ENCODE measurements at regions not wholly inside any gene's neighbourhood (a gene's known extent, or its start where the extent isn't known, plus 50 kb on each side); places are given as distances from the start of the nearest gene placed in this dataset.

- ChIA-PET POLR2A (ENCODE audit: unreplicated experiment) (no interaction called here), CTCF (no interaction called here)
- Histone ChIP-seq H3K27ac (no peak overlapping the region), H3K4me2 (no peak overlapping the region), H3K9me3 (ENCODE audit: insufficient read depth, low read depth) (no peaks in the 10 kb centered on the region), H3K4me1 (replicated peaks; ENCODE audit: insufficient read depth) (peaks cover 37% of the 10 kb centered on the region), H3K27me3 (ENCODE audit: insufficient read depth, low read depth) (no peaks in the 10 kb centered on the region), H3K79me2 (ENCODE audit: low read depth) (no peaks in the 10 kb centered on the region), H3K4me3 (no peak overlapping the region), H2AFZ (no peak overlapping the region), H3K9me2 (ENCODE audit: insufficient read depth) (no peaks in the 10 kb centered on the region), H3F3A (ENCODE audit: insufficient read depth, low read depth) (peaks cover 13% of the 10 kb centered on the region; the same call in 1 of the 2 replicates), H3K36me3 (ENCODE audit: low read depth) (no peaks in the 10 kb centered on the region), H4K20me1 (ENCODE audit: insufficient read depth) (no peaks in the 10 kb centered on the region)
- TF ChIP-seq CTCF (conservative IDR thresholded peaks at IDR 0.05) (no peak), EZH2 (IDR thresholded peaks at IDR 0.05; ENCODE audit: low read depth) (no peak)
- intact Hi-C loops (cut with micrococcal nuclease; ENCODE audit: unreplicated experiment): loop anchor here (10.0 kb wide), 1 partner anchor 669 kb away; no protein-coding TSS in a partner anchor
- BruUV-seq (replicated peaks): no TSS peak
- DNase-seq: no peak
Observed at GRCh38 chr13:109346060-109346459, 440.3 kb downstream of the IRS2 start.

GRCh38 chr13:109345433-109345941, 440.9 kb downstream of the IRS2 start:
- no peak overlapping the region for H3K27ac ChIP-seq
- no peak overlapping the region for H3K4me2 ChIP-seq
- H3F3A ChIP-seq (ENCODE audit: insufficient read depth, low read depth): peaks cover 13% of the 10 kb centered on the region; the same call in 1 of the 2 replicates
- ChIA-PET POLR2A (ENCODE audit: unreplicated experiment) (no interaction called here), CTCF (no interaction called here)
- H3K9me3 ChIP-seq (ENCODE audit: insufficient read depth, low read depth): no peaks in the 10 kb centered on the region
- H3K4me3 ChIP-seq: no peak overlapping the region
- no peak overlapping the region for H2AFZ ChIP-seq
- H3K9me2 ChIP-seq (ENCODE audit: insufficient read depth): no peaks in the 10 kb centered on the region
- DNase-seq: no peak
- no peak for TF ChIP-seq CTCF (conservative IDR thresholded peaks at IDR 0.05)
- H3K27me3 ChIP-seq (ENCODE audit: insufficient read depth, low read depth): no peaks in the 10 kb centered on the region
- BruUV-seq (replicated peaks): no TSS peak
- no peaks in the 10 kb centered on the region for H3K36me3 ChIP-seq (ENCODE audit: low read depth)
- intact Hi-C loops (cut with micrococcal nuclease; ENCODE audit: unreplicated experiment): loop anchor here (10.0 kb wide), 1 partner anchor 669 kb away; no protein-coding TSS in a partner anchor
- H4K20me1 ChIP-seq (ENCODE audit: insufficient read depth): no peaks in the 10 kb centered on the region
- H3K79me2 ChIP-seq (ENCODE audit: low read depth): no peaks in the 10 kb centered on the region
- H3K4me1 ChIP-seq (replicated peaks; ENCODE audit: insufficient read depth): peaks cover 37% of the 10 kb centered on the region

- CTCF ChIA-PET: interaction anchor here (0.7 kb wide), 1 partner anchor 13 kb away, joined by 3 read pairs; no protein-coding TSS in a partner anchor
- POLR2A ChIA-PET (ENCODE audit: unreplicated experiment): interaction anchor here (0.7 to 0.9 kb wide), 2 partner anchors 72 to 132 kb away, joined by 5 to 7 read pairs; no protein-coding TSS in a partner anchor
- no peak overlapping the region for H3K4me3 ChIP-seq
- H3F3A ChIP-seq (ENCODE audit: insufficient read depth, low read depth): peaks cover 13% of the 10 kb centered on the region; the same call in 1 of the 2 replicates
- intact Hi-C loops (cut with micrococcal nuclease; ENCODE audit: unreplicated experiment): loop anchor here (10.0 kb wide), 1 partner anchor 670 kb away; no protein-coding TSS in a partner anchor
- DNase-seq: no peak
- no TSS peak for BruUV-seq (replicated peaks)
- no peaks in the 10 kb centered on the region for H3K27me3 ChIP-seq (ENCODE audit: insufficient read depth, low read depth)
- H3K9me2 ChIP-seq (ENCODE audit: insufficient read depth): no peaks in the 10 kb centered on the region
- H3K4me1 ChIP-seq (replicated peaks; ENCODE audit: insufficient read depth): peaks cover 32% of the 10 kb centered on the region
- no peaks in the 10 kb centered on the region for H4K20me1 ChIP-seq (ENCODE audit: insufficient read depth)
- H3K4me2 ChIP-seq: no peak overlapping the region
- H3K36me3 ChIP-seq (ENCODE audit: low read depth): no peaks in the 10 kb centered on the region
- no peak overlapping the region for H3K27ac ChIP-seq
- no peaks in the 10 kb centered on the region for H3K9me3 ChIP-seq (ENCODE audit: insufficient read depth, low read depth)
- TF ChIP-seq EZH2 (IDR thresholded peaks at IDR 0.05; ENCODE audit: low read depth): no peak
- TF ChIP-seq CTCF (conservative IDR thresholded peaks at IDR 0.05): no peak
- no peaks in the 10 kb centered on the region for H3K79me2 ChIP-seq (ENCODE audit: low read depth)
- no peak overlapping the region for H2AFZ ChIP-seq
Observed at GRCh38 chr13:109344552-109345157, 441.7 kb downstream of the IRS2 start.
